Bone marrow (tissue), 2 donors: ENCODE measurements at regions not wholly inside any gene's neighbourhood (a gene's known extent, or its start where the extent isn't known, plus 50 kb on each side); places are given as distances from the start of the nearest gene placed in this dataset.

Source experiments
- DNase-seq, 2 donors: peaks; one replicate each; lab custom pipeline; 2025; lab: John Stamatoyannopoulos, UW

- no peak for DNase-seq
Measured at GRCh38 chr10:110355141-110355831, 50.6 kb upstream of the SMNDC1 start.

DNA sequence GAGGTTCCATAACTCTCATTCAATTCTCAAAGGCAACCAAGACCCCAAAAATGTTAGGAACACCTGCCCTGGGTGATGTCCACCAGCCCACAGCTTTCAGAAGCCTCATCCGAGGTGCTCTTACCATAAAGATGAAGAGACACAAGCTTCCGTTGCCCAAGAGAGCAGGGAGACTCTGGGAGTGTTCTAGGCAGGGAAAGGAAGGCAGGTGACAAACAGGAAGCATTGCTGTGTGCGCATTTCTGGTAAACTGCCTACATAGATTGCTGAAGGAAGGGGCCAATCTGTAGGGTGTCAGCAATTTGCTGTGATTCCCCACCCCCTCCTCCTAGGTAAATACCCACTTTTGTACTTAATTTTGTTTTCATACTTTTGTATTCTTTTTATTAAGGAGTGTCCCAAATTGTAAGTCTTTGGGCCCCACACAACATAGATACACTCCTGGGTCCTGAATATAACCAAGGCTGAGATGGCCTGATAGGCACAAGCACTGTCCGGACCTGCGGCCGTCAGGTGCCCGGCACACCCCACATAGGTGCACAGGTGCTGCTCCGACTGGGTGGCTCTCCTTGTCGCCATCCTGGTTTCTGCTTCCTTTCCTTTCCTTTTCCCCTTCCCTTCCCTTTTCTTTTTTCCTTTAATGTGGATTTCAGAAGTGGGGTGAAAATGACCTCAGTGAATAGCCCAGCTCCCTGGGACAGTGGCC is 51.4 kb upstream of the SMNDC1 start:
- no peak for DNase-seq

- DNase-seq = no peak
Measured at GRCh38 chr10:110356628-110357245, 52.0 kb upstream of the SMNDC1 start.

GRCh38 chr10:110357252-110357780 is 52.6 kb upstream of the SMNDC1 start:
- DNase-seq = no peak

DNA sequence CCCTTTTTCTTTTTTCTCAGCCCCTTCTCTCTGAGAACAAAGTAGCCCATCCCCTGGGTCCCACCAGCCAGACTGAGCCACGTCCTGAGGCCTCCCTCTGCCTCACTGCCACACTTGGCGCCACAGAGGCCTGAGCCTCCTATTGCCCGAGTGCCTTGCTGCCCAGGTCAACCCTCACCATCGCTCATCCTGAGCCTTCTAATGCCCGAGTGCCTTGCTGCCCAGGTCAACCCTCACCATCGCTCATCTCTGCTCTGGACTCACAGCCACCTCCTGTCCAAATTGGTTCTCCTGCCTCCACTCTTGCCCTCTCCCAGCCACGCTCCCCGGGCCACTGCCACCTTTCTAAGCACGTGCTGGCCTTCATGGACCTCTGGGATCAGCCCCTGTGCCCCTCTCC is 53.2 kb upstream of the SMNDC1 start:
- DNase-seq = no peak

- no peak for DNase-seq
Measured at GRCh38 chr10:110358278-110358677, 53.6 kb upstream of the SMNDC1 start.

DNA sequence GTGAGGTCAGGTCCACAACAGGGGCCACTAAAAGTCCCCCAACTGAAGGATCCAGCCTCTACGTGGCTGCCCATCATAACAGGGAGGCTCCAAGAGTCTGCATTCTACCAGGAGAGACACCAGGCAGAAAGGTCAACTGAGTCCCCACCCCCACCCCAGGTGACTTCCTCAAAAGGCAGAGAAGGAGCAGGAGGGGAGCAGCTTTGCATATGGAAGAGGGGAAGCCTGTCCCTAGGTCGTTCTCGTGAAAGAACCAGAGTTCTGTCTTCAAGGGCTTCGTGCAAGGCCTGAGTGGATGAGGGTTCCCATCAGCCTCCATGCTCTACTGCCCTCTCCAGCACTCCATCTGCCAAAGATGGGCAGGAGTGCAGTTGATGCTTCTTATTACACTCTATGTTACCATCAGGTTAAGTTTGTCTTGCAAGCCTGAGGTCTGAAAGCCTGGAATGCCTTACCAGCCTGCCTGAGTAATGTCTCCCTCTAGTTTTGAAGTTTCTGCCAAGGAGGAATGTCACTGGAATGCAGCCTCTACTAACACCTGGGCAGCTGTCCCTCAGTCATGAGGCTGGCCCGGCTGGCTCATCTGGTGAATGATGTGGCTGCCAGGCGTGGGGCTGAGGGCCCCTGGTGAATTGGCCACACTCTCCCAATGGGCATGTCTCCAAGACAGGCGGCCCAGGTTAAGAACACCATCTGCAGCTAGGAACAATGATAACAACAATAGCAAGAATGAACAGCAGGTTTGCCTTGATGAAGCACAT is 54.3 kb upstream of the SMNDC1 start:
- no peak for DNase-seq

- no peak for DNase-seq
Measured at GRCh38 chr10:110360857-110361474, 56.2 kb upstream of the SMNDC1 start.

DNA sequence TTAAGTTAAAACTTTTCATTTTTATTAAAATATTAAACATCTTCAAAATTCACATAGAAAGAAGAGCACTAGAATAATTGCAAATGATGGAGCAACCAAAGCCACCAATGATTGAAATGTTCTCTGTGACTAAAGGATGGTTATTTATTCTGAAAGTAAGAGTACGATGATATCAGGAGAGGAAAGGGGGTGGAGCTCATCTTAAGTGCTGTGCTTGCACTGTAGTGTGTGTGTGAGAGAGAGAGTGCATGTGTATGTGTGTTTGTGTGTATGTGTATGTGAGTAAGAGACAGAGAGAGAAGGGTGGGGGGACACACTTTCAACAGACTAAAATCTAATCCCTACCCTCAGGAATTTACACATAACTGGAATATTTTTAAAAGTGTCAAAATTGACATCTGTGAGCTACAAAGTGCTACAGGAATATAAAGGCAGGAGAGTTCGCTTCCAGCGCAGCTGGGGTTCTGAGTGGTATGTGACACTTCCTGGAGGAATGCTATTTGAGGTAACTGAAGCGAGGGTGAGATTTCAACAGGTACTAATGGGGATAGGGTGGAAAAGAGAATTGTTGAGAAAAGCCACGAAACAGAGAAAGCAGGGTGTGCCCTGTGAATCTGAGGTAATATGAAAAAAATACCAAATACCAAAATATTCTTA is 57.2 kb upstream of the SMNDC1 start:
- DNase-seq = no peak

GRCh38 chr10:110363572-110364411 is 59.1 kb upstream of the SMNDC1 start:
- DNase-seq = no peak

DNA sequence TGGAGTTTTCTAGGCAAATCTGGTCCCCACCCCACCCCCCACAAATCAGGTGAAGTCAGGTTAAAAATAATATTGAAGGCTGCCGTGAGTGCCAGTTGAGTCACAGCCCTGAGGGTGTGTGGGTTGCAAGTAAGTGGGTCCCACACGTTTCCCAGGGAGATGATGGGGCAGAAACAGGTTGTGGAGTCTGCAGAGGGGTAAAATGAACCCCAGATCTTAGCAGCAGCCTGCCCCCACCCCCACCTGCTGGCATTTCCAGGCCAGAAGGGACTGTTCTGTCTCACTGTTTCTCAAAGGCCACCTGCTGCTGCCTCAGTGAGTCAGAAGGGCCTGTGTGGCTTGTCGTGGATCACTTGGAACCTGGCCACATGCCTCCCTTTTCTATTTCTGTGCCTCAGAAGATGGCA is 59.8 kb upstream of the SMNDC1 start:
- no peak for DNase-seq

- no peak for DNase-seq
Measured at GRCh38 chr10:110365356-110366143, 60.8 kb upstream of the SMNDC1 start.

GRCh38 chr10:110366635-110367034 is 61.9 kb upstream of the SMNDC1 start:
- no peak for DNase-seq

GRCh38 chr10:110368002-110368401 is 63.3 kb upstream of the SMNDC1 start:
- no peak for DNase-seq

DNA sequence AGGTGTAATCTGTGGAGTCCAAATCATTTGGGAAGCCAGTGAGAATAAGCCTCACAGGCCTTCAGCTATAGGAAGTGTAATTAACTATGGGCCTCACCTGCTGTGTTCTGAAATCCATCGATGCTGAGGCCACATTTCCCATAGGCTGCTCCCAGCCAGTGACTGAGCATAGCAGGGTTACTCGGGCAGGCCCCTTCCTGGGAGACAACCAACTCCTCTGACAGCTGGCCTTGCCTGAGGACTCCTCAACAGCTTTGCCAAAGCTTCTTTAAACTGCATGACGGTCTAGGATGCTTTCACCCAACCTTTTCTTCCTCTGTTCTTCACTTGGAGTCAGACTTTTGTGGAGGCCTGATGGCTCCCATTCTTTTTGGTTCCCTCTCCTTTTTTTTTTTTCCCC is 63.8 kb upstream of the SMNDC1 start:
- no peak for DNase-seq

- no peak for DNase-seq
Measured at GRCh38 chr10:110370006-110370405, 65.3 kb upstream of the SMNDC1 start.

DNA sequence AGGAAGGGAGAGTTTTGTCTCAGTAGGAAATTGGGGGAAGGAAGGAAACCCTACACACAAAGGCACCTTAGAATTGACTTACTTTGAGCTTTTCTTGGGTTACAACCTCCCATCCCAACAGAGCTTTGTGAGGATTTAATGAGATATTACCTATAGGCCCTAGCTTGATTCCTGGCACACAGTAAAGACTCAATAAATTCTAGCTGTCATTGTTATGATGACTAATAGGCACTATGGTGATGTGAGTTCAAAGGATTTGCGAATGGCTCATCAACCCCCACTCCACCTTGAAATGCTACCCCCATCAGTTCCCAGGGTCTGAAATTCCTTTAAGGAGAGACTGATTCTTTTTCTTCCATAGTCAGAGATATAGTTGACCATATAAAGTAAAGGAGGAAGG is 67.9 kb upstream of the SMNDC1 start:
- no peak for DNase-seq

- no peak for DNase-seq
Measured at GRCh38 chr10:110373059-110373458, 68.3 kb upstream of the SMNDC1 start.

DNA sequence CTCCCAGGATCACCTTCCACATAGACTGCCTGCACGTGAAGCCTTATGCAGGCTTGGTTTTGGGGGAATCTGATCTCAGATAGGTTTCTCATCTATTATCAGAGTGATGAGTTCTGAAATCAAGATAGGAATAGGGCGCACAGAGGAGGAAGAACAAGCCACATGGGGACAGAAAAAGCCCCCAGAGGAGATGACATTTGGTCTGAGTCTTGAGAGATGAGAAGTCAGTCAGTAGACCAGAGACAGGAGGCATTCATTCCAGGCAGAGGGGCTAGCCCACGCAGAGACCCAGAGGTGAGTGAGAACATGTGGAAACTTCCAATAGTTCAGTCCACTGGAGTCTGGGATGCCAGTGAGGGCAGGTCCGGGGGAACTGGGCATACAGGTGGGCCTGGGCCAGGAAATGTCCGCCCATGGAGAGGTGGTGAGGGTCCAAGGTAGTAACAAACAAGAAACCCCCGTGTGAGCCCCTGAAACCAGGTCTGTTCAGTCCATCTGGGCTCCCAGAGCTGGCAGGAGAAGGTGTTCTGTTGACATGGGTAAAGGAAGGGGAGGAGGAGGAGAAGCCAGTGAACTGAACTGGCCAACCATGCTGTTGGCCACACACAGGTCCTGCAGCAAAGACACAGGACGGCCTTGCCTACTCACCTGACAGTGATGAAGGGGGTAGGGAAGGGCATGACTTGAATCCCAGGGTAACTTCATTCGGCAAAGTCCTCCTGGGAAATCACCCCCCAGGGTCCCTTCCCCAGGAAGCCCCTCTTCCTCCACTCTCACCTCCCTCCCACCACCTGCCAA is 69.3 kb upstream of the SMNDC1 start:
- no peak for DNase-seq
